ENCODE measurements at regions not wholly inside any gene's neighbourhood (a gene's known extent, or its start where the extent isn't known, plus 50 kb on each side); places are given as distances from the start of the nearest gene placed in this dataset.

- TF ChIP-seq, protein P1, sequence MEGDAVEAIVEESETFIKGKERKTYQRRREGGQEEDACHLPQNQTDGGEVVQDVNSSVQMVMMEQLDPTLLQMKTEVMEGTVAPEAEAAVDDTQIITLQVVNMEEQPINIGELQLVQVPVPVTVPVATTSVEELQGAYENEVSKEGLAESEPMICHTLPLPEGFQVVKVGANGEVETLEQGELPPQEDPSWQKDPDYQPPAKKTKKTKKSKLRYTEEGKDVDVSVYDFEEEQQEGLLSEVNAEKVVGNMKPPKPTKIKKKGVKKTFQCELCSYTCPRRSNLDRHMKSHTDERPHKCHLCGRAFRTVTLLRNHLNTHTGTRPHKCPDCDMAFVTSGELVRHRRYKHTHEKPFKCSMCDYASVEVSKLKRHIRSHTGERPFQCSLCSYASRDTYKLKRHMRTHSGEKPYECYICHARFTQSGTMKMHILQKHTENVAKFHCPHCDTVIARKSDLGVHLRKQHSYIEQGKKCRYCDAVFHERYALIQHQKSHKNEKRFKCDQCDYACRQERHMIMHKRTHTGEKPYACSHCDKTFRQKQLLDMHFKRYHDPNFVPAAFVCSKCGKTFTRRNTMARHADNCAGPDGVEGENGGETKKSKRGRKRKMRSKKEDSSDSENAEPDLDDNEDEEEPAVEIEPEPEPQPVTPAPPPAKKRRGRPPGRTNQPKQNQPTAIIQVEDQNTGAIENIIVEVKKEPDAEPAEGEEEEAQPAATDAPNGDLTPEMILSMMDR (IDR thresholded peaks at IDR 0.05; ENCODE audit: low read depth, low read length) = no peak
- TF ChIP-seq MAX (IDR thresholded peaks at IDR 0.05; ENCODE audit: low read depth, low read length) (no peak), POLR2A (IDR thresholded peaks at IDR 0.05; ENCODE audit: extremely low read depth, insufficient read length) (no peak)
Observed at GRCh38 chr5:136517755-136518154, 152.4 kb upstream of the TRPC7 start.

Data from NB4 (cell line).